NCI-H2227 treated with DMSO at 0.1 percent for 48 hours (cell line): ENCODE measurements at regions not wholly inside any gene's neighbourhood (a gene's known extent, or its start where the extent isn't known, plus 50 kb on each side); places are given as distances from the start of the nearest gene placed in this dataset.

Experiments used
- DNase-seq: peaks from one replicate; lab custom pipeline; 2025; lab: John Stamatoyannopoulos, UW

GRCh38 chr5:124231802-124232201 lies 514.6 kb downstream of the ZNF608 start:
- no peak for DNase-seq

GRCh38 chr5:124231230-124231629 lies 515.2 kb downstream of the ZNF608 start:
- no peak for DNase-seq

- no peak for DNase-seq
Observed at GRCh38 chr5:124230456-124230855, 516.0 kb downstream of the ZNF608 start.

GRCh38 chr5:124229352-124229751 lies 517.1 kb downstream of the ZNF608 start:
- no peak for DNase-seq

- no peak for DNase-seq
Observed at GRCh38 chr5:124227914-124228313, 518.5 kb downstream of the ZNF608 start.

- DNase-seq, result no peak
Observed at GRCh38 chr5:124220418-124220817, 526.0 kb downstream of the ZNF608 start.

GRCh38 chr5:124212934-124213333 lies 533.5 kb downstream of the ZNF608 start:
- no peak for DNase-seq

- no peak for DNase-seq
Observed at GRCh38 chr5:124210111-124210910, 536.1 kb downstream of the ZNF608 start.

- no peak for DNase-seq
Observed at GRCh38 chr5:124207118-124207517, 539.3 kb downstream of the ZNF608 start.

- no peak for DNase-seq
Observed at GRCh38 chr5:124206540-124206939, 539.9 kb downstream of the ZNF608 start.

- no peak for DNase-seq
Observed at GRCh38 chr5:124203303-124203702, 543.1 kb downstream of the ZNF608 start.

GRCh38 chr5:124200381-124200780 lies 546.1 kb downstream of the ZNF608 start:
- no peak for DNase-seq

GRCh38 chr5:124199893-124200292 lies 546.5 kb downstream of the ZNF608 start:
- DNase-seq, result no peak

GRCh38 chr5:124195411-124195810 lies 551.0 kb downstream of the ZNF608 start:
- no peak for DNase-seq

- no peak for DNase-seq
Observed at GRCh38 chr5:124194282-124194681, 552.2 kb downstream of the ZNF608 start.

GRCh38 chr5:124193371-124193789 lies 553.1 kb downstream of the ZNF608 start:
- DNase-seq, result no peak

- no peak for DNase-seq
Observed at GRCh38 chr5:124192716-124193115, 553.7 kb downstream of the ZNF608 start.

- DNase-seq, result no peak
Observed at GRCh38 chr5:124185716-124186115, 560.7 kb downstream of the ZNF608 start.

GRCh38 chr5:124182133-124182532 lies 564.3 kb downstream of the ZNF608 start:
- no peak for DNase-seq

- DNase-seq, result no peak
Observed at GRCh38 chr5:124180875-124181461, 565.5 kb downstream of the ZNF608 start.

GRCh38 chr5:124180299-124180874 lies 566.1 kb downstream of the ZNF608 start:
- DNase-seq, result no peak

GRCh38 chr5:124179819-124180218 lies 566.6 kb downstream of the ZNF608 start:
- DNase-seq, result no peak

GRCh38 chr5:124178050-124178449 lies 568.4 kb downstream of the ZNF608 start:
- no peak for DNase-seq
